Epithelial cell of esophagus (primary cell): ENCODE measurements at regions not wholly inside any gene's neighbourhood (a gene's known extent, or its start where the extent isn't known, plus 50 kb on each side); places are given as distances from the start of the nearest gene placed in this dataset.

ENCODE experiments used
- DNase-seq: peaks from one replicate; pipeline ENCODE4 v3.0.0; 2010; ENCODE audit warnings: low read depth
- H3K4me3 ChIP-seq: 2 replicates; pipeline ENCODE4 v1.5.1; 2011; ENCODE audit warnings: mild to moderate bottlenecking, low read length, control low read depth
- TF ChIP-seq, protein P1 (sequence below): IDR thresholded peaks from 2 replicates; pipeline ENCODE4 v1.5.1; 2011; ENCODE audit warnings: low read depth, mild to moderate bottlenecking, low read length, control low read depth, inconsistent platforms; ENCODE audit not compliant: insufficient read depth; ENCODE audit errors: missing control alignments

GRCh38 chr10:29921071-29921446 lies 138.3 kb downstream of the JCAD start:
- peak; percentile 37 for DNase-seq

DNA sequence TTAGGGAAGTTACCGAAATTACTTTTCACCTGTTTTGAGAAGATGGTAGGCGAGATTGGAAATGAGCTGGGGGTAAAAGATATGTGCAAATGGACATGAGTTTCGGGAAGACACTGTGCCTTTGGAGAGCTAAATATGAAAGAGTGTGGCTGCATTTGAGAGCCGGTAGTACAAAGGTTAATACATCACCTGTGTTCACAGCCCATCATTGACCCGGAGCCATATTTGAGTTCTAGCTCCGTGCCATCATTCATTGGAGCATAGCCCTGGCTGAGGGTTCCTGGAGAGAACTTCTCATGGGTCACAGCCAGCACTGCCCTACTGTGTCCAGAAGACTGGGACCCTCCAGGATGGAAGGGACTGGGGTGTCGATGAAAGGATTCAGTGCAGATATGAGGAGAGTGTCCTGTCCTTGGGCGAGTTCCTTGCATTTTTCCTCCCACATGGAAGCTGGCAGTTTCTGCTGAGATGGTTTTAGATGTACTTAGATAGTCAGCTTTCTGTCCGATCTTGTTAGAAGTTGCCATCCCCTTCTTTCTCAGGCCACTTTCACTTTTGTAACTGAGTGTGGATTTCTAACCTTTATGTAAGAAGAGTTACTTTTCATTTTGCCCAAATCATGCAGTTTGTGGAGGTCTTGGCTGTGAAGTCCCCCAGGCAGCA lies 138.8 kb downstream of the JCAD start:
- TF ChIP-seq, protein P1, sequence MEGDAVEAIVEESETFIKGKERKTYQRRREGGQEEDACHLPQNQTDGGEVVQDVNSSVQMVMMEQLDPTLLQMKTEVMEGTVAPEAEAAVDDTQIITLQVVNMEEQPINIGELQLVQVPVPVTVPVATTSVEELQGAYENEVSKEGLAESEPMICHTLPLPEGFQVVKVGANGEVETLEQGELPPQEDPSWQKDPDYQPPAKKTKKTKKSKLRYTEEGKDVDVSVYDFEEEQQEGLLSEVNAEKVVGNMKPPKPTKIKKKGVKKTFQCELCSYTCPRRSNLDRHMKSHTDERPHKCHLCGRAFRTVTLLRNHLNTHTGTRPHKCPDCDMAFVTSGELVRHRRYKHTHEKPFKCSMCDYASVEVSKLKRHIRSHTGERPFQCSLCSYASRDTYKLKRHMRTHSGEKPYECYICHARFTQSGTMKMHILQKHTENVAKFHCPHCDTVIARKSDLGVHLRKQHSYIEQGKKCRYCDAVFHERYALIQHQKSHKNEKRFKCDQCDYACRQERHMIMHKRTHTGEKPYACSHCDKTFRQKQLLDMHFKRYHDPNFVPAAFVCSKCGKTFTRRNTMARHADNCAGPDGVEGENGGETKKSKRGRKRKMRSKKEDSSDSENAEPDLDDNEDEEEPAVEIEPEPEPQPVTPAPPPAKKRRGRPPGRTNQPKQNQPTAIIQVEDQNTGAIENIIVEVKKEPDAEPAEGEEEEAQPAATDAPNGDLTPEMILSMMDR: no peak
- no peak overlapping the region for H3K4me3 ChIP-seq
- no peak for DNase-seq

More at GRCh38 chr10:29921071-29921446, 138.3 kb downstream of the JCAD start:
- H3K4me3 ChIP-seq: no peak overlapping the region
- TF ChIP-seq, protein P1: no peak

DNA sequence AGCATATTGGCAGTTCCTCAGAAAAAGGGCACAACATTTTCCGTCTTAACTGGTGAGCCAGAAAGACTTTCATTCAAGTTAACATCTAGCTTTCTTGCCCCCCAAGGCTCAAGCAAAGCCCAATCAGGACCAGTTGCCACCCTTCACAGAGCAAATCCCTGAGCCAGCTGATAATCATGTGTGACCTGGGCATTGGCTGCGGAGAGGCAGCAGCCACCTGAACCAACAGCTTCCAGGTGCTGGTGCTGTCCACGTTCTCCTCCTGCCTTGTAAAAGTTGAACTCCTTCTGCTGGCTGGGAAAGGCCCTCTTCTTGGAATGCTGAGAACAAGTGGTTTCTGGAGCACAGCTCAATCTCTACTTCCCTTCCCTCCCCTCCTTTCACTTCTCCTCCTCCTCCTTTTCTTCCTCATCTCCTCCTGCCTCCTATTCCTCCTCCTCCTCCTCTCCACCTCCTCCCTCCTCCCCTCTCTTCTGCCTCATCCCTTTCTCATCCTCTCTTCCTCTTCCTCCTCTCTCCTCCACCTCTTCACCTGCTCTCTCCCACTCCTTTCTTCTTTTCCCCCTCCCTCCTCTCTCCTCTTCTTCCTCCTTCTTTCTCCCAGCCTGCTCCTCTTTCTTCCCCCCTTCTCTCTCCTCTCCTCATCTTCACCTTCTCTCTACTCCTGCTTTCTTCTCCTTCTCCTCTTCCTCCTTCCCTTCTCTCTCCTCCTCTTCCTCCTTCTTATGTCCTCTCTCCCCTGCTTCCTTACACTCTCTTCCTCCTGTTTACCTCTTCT lies 140.6 kb downstream of the JCAD start:
- no peak overlapping the region for H3K4me3 ChIP-seq
- no peak for DNase-seq
- TF ChIP-seq, protein P1: no peak

GRCh38 chr10:29917311-29917710 lies 142.1 kb downstream of the JCAD start:
- DNase-seq: no peak
- H3K4me3 ChIP-seq: no peak overlapping the region
- TF ChIP-seq, protein P1: no peak

GRCh38 chr10:29916669-29917068 lies 142.7 kb downstream of the JCAD start:
- TF ChIP-seq, protein P1: no peak
- no peak overlapping the region for H3K4me3 ChIP-seq
- no peak for DNase-seq

DNA sequence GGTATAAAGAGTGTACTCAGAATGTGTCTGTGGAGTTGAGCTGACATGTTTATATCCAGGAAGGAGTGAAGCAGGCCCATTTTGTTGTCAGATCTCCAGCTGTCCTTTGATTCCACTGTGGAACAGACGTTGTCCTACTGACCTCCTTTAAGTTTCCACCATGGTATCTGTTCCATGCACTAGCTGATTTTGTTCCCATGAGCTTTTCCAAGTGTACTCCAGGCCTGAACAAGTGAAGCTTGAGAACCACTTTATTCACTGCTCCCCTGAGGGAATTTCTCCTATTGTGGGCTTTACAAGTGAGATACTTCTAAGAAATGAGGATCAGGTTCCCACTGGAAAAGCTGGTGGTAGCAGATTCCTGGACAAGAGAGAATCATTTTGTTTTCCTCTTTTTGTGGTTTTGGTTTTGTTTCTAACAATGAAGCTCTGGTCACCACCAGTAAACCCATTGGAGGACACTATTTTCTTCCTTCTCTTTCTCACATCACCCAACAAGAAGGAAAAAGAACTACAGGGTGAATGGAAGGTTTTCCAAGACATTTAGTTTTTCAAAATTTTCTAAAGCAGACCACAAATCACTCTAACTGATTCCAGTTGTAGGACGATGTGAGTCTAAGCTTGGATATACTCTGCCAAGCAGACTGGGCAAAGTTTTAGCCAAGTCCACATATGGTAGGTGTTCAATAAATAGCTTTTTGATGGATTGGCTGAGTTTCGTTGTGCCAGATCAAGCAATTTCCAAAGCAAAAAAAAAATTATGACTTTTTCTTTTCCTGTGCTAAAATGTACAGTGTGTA lies 144.2 kb downstream of the JCAD start:
- TF ChIP-seq, protein P1: no peak
- no peak for DNase-seq
- H3K4me3 ChIP-seq: no peak overlapping the region
